HCT116 (cell line): ENCODE measurements at regions not wholly inside any gene's neighbourhood (a gene's known extent, or its start where the extent isn't known, plus 50 kb on each side); places are given as distances from the start of the nearest gene placed in this dataset.

ENCODE experiments used
- ATAC-seq: fragments of 200-7000 bp; cut with Tn5 transposase; 2 replicates; pipeline ENCODE4 v1.9.1; 2020; ENCODE audit warnings: mild to moderate bottlenecking, moderate library complexity
- BruUV-seq: library from RNA; stranded (reverse); fragments of 400-500 nt; replicated peaks from 2 replicates; lab custom pipeline; 2021; lab: Mats Ljungman, UMichigan
- CTCF ChIA-PET: fragments of 300-600 bp; sonication (Branson Sonifier 250); formaldehyde crosslinking; loops from one replicate; lab custom pipeline; 2021; ENCODE audit warnings: antibody characterized with exemption; lab: Charles Lee
- POLR2A ChIA-PET: fragments of 300-600, 350-600 bp; sonication (Branson Sonifier 250); formaldehyde crosslinking; loops from one replicate; lab custom pipeline; 2021; ENCODE audit warnings: antibody characterized with exemption; lab: Charles Lee
- RAD21 ChIA-PET, 2 experiments: fragments of 300-600 bp; sonication (Branson Sonifier 250); formaldehyde crosslinking; loops; one replicate each; lab custom pipeline; 2023; ENCODE audit warnings: low total read pairs in 2 of 2; ENCODE audit not compliant: uncharacterized antibody in 2 of 2, unreplicated experiment in 2 of 2, low non-redundant PET in 1 of 2; lab: Charles Lee
- DNase-seq: peaks from one replicate; pipeline ENCODE4 v3.0.0-alpha.2; 2010; ENCODE audit warnings: low read depth, low spot score
- H2AFZ ChIP-seq: fragments of 200-600 bp; shearing (Covaris generic), sonication (generic); 2 replicates; pipeline ENCODE4 v1.6.1; 2017; ENCODE audit warnings: low read depth, mixed run types, mixed read lengths, antibody characterized with exemption, low read length; ENCODE audit not compliant: poor library complexity, severe bottlenecking
- H3K27ac ChIP-seq: 2 replicates; pipeline ENCODE4 v1.5.1; 2012; ENCODE audit warnings: low read depth, low read length
- H3K27me3 ChIP-seq: fragments of 200-600 bp; sonication (generic); 2 replicates; pipeline ENCODE4 v1.6.1; 2016; ENCODE audit warnings: mixed run types, low read length, mixed read lengths; ENCODE audit not compliant: insufficient read depth
- H3K36me3 ChIP-seq, 2 experiments: fragments of 200-500 bp in 1 of 2; fragments of 200-600 bp in 1 of 2; sonication (Bioruptor generic) in 1 of 2; sonication (generic) in 1 of 2; 2 replicates each; pipeline versions ENCODE4 v1.5.1 to v1.6.1; 2014 to 2016; ENCODE audit warnings: low read length in 2 of 2, inconsistent platforms in 1 of 2, mixed read lengths in 1 of 2, mixed run types in 1 of 2; ENCODE audit not compliant: insufficient read depth in 2 of 2, control insufficient read depth in 1 of 2
- H3K4me1 ChIP-seq, 2 experiments: fragments of 200-600 bp in 1 of 2; sonication (generic) in 1 of 2; 2 replicates each; pipeline versions ENCODE4 v1.5.1 to v1.6.1; 2012 to 2017; ENCODE audit warnings: low read length in 2 of 2, inconsistent platforms in 1 of 2, mild to moderate bottlenecking in 1 of 2, mixed read lengths in 1 of 2, mixed run types in 1 of 2, moderate library complexity in 1 of 2; ENCODE audit not compliant: insufficient read depth in 2 of 2, control insufficient read depth in 1 of 2
- H3K4me2 ChIP-seq: fragments of 200-600 bp; sonication (generic); 2 replicates; pipeline ENCODE4 v1.6.1; 2017; ENCODE audit warnings: mixed run types, low read length, mixed read lengths
- H3K4me3 ChIP-seq, 2 experiments: fragments of 200-600 bp in 1 of 2; sonication (generic) in 1 of 2; replicated peaks in 1 of 2; 2 replicates each; pipeline ENCODE4 v1.5.1; 2011 to 2016; ENCODE audit warnings: low read length in 2 of 2, control low read depth in 1 of 2, low read depth in 1 of 2, mild to moderate bottlenecking in 1 of 2, mixed read lengths in 1 of 2, mixed run types in 1 of 2
- H3K79me2 ChIP-seq: fragments of 200-600 bp; sonication (generic); 2 replicates; pipeline ENCODE4 v1.6.1; 2017; ENCODE audit warnings: mild to moderate bottlenecking, mixed run types, low read length, moderate library complexity, mixed read lengths; ENCODE audit not compliant: insufficient read depth
- H3K9ac ChIP-seq: fragments of 200-600 bp; sonication (generic); 2 replicates; pipeline ENCODE4 v1.6.1; 2016; ENCODE audit warnings: low read length, mixed read lengths
- H3K9me2 ChIP-seq: fragments of 200-600 bp; sonication (generic), shearing (Covaris generic); 2 replicates; pipeline ENCODE4 v1.6.1; 2017; ENCODE audit warnings: mixed run types, mild to moderate bottlenecking, moderate library complexity; ENCODE audit not compliant: insufficient read depth
- H3K9me3 ChIP-seq, 2 experiments: fragments of 200-500 bp in 1 of 2; fragments of 200-600 bp in 1 of 2; sonication (Bioruptor generic) in 1 of 2; sonication (generic) in 1 of 2; 2 replicates each; pipeline ENCODE4 v1.6.1; 2014 to 2017; ENCODE audit warnings: low read length in 2 of 2, mixed read lengths in 2 of 2, inconsistent platforms in 1 of 2, low read depth in 1 of 2, mild to moderate bottlenecking in 1 of 2, mixed run types in 1 of 2, moderate library complexity in 1 of 2; ENCODE audit not compliant: control insufficient read depth in 1 of 2, insufficient read depth in 1 of 2
- H4K20me1 ChIP-seq: fragments of 200-600 bp; sonication (generic), shearing (Covaris generic); 2 replicates; pipeline ENCODE4 v1.6.1; 2017; ENCODE audit warnings: mixed run types, mild to moderate bottlenecking, moderate library complexity; ENCODE audit not compliant: insufficient read depth
- CBX3 ChIP-seq: IDR thresholded peaks from 2 replicates; pipeline ENCODE4 v1.6.1; 2012; ENCODE audit warnings: low read depth
- CEBPB ChIP-seq: IDR thresholded peaks from 2 replicates; pipeline ENCODE4 v1.6.1; 2012; ENCODE audit warnings: low read depth
- CTCF ChIP-seq, 3 experiments: fragments of 200-600 bp in 1 of 3; sonication (generic) in 1 of 3; IDR thresholded peaks in 2 of 3; conservative IDR thresholded peaks in 1 of 3; 2 replicates each; pipeline ENCODE4 v1.5.1; 2012 to 2017; ENCODE audit warnings: low read depth in 2 of 3, low read length in 2 of 3, antibody characterized with exemption in 1 of 3, borderline replicate concordance in 1 of 3, control low read depth in 1 of 3, mild to moderate bottlenecking in 1 of 3, mixed read lengths in 1 of 3, mixed run types in 1 of 3, moderate library complexity in 1 of 3; ENCODE audit not compliant: insufficient read depth in 1 of 3
- EGR1 ChIP-seq: IDR thresholded peaks from 2 replicates; pipeline ENCODE4 v1.6.1; 2012; ENCODE audit warnings: low read depth
- FOSL1 ChIP-seq: IDR thresholded peaks from 2 replicates; pipeline ENCODE4 v1.6.1; 2012; ENCODE audit warnings: low read depth
- JUND ChIP-seq: IDR thresholded peaks from 2 replicates; pipeline ENCODE4 v1.6.1; 2012
- POLR2AphosphoS5 ChIP-seq: IDR thresholded peaks from 2 replicates; pipeline ENCODE4 v1.6.1; 2011; ENCODE audit warnings: mild to moderate bottlenecking, low read depth, low read length, moderate library complexity
- RAD21 ChIP-seq: IDR thresholded peaks from 2 replicates; pipeline ENCODE4 v1.6.1; 2012; ENCODE audit warnings: low read depth, mild to moderate bottlenecking
- REST ChIP-seq: IDR thresholded peaks from 2 replicates; pipeline ENCODE4 v1.6.1; 2012; ENCODE audit warnings: low read depth
- SRF ChIP-seq: IDR thresholded peaks from 2 replicates; pipeline ENCODE4 v1.6.1; 2012; ENCODE audit warnings: low read depth
- TCF7L2 ChIP-seq: IDR thresholded peaks from 2 replicates; pipeline ENCODE4 v1.7.0; 2011; ENCODE audit warnings: borderline replicate concordance, inconsistent platforms; ENCODE audit not compliant: insufficient read depth, insufficient read length; ENCODE audit errors: extremely low read depth
- ZFX ChIP-seq: fragments of 450-650 bp; IDR thresholded peaks from 2 replicates; pipeline ENCODE4 v1.6.1; 2017
- ZNF274 ChIP-seq: fragments of 200-500 bp; sonication (Bioruptor generic); IDR thresholded peaks from 2 replicates; pipeline ENCODE4 v1.6.1; 2014; ENCODE audit warnings: mild to moderate bottlenecking, low read depth, low read length, inconsistent platforms
- intact Hi-C: fragments of 100-400 bp; cut with micrococcal nuclease; formaldehyde crosslinking; loops from 2 replicates; pipeline ENCODE4 v1.10.0; 2022

DNA sequence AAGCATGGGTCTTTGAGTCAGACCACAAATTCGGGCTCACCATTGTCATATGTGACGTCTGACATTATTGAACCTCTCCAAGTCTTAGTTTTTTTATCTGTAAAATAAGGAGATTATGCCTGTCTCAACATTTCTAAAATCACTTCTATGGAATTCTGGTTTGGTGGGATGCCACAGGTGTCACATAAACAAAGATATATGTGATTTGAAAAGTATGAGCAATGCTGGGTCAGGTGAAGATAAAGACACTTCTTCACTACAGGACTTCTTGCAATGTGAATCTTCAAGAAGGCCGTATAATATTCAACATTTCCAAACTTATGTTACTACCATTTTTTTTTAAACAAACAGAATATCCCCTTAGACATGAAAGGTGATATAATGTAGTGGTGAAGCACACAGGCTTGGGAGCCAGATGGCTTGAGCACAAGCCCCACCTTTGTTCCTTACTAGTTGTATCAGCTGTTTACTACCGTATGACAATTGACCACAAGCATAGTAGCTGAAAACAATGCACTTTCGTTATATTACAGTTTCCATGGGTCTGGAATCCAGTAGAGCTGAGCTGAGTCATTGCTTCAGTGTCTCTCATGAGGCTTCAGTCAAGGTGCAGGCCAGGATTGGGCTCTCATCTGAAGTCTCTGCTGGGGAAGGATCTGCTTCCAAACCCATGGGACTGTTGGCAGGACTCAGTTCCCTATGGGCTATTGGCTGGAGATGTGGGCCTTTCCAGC, 87.7 kb downstream of the UTP18 start:
- no peaks in the 10 kb centered on the region for H4K20me1 ChIP-seq
- H3K4me2 ChIP-seq, result no peak overlapping the region
- H3K79me2 ChIP-seq, result no peaks in the 10 kb centered on the region
- no peak overlapping the region for H3K4me3 ChIP-seq
- peaks cover 42% of the 10 kb centered on the region for H3K27me3 ChIP-seq
- ATAC-seq (no peak), DNase-seq (no peak)
- H2AFZ ChIP-seq, result no peak overlapping the region
- intact Hi-C loops, result no loop called here
- ChIA-PET POLR2A (no interaction called here), RAD21 (no interaction called here), CTCF (no interaction called here)
- H3K9ac ChIP-seq, result no peak overlapping the region
- no peaks in the 10 kb centered on the region for H3K36me3 ChIP-seq
- no peak overlapping the region for H3K27ac ChIP-seq
- H3K4me1 ChIP-seq, result no peaks in the 10 kb centered on the region
- no peaks in the 10 kb centered on the region for H3K9me2 ChIP-seq
- H3K9me3 ChIP-seq, result no peaks in the 10 kb centered on the region
- TF ChIP-seq RAD21 (no peak), CTCF (IDR thresholded peaks at IDR 0.05 in 2 of 3, conservative IDR thresholded peaks at IDR 0.05 in 1 of 3; ENCODE audit: borderline replicate concordance in 1 of 3, insufficient read depth in 1 of 3, low read depth in 2 of 3, low read length in 2 of 3) (no peak), ZFX (no peak), FOSL1 (no peak), JUND (no peak), CBX3 (no peak), SRF (no peak), CEBPB (no peak)
- BruUV-seq, result no TSS peak

GRCh38 chr17:51351080-51351479, 90.7 kb downstream of the UTP18 start:
- ChIA-PET POLR2A (no interaction called here), RAD21 (no interaction called here), CTCF (no interaction called here)
- Histone ChIP-seq H4K20me1 (no peaks in the 10 kb centered on the region), H3K36me3 (no peaks in the 10 kb centered on the region), H3K27me3 (peaks cover 51% of the 10 kb centered on the region), H3K9me2 (no peaks in the 10 kb centered on the region), H3K79me2 (no peaks in the 10 kb centered on the region), H3K4me2 (no peak overlapping the region), H3K4me1 (no peaks in the 10 kb centered on the region), H3K27ac (no peak overlapping the region), H3K9me3 (no peaks in the 10 kb centered on the region), H2AFZ (no peak overlapping the region), H3K9ac (no peak overlapping the region), H3K4me3 (no peak overlapping the region)
- DNase-seq (no peak), ATAC-seq (no peak)
- BruUV-seq, result no TSS peak
- intact Hi-C loops, result no loop called here
- TF ChIP-seq TCF7L2 (no peak), ZFX (no peak), EGR1 (no peak), CTCF (IDR thresholded peaks at IDR 0.05 in 2 of 3, conservative IDR thresholded peaks at IDR 0.05 in 1 of 3; ENCODE audit: borderline replicate concordance in 1 of 3, insufficient read depth in 1 of 3, low read depth in 2 of 3, low read length in 2 of 3) (no peak), REST (no peak), POLR2AphosphoS5 (no peak), ZNF274 (no peak)
